ENCODE measurements at regions not wholly inside any gene's neighbourhood (a gene's known extent, or its start where the extent isn't known, plus 50 kb on each side); places are given as distances from the start of the nearest gene placed in this dataset.
"Not testable (repeated sequence)": the region's sequence is repeated elsewhere in the genome, so short reads cannot be mapped to it uniquely, and the experiment has no call there.

DNA sequence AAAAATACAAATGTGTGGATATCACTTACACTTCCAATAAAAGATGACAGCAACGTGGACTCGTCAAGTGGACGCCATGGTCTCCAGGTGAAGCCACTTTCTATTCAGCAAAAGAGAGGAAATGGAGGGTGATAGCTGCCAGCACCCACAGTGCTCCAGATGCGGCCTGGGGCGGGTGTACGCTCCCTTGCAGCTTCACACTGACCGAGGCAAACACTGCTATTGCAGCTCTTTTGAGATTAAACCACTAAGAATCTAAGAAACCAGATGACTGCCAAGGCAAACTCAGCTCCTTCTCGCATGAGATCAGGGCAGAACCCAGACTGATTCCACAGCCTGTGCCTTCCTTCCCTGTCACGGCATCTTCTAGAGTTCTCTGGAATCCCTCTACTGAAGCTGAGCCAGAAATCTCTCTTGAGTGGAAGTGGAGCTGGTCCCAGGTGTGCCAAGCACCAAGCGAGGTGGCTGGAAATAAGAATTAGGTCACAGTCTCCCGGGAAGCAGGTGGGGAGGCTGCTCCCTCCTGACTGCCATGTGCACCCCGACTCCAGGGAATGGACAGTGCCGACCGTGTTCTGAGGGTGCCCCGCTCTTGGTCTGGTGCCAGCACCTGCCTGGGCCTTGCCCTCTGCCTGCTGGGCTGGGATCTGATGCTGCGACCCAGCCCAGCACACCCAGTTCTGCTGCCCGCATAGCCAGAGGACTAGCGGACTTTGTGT is 90.1 kb upstream of the AFDN start:
- no peak for DNase-seq

- DNase-seq = no peak
These were observed 89.4 kb upstream of the AFDN start for GRCh38 chr6:167737205-167737830.

GRCh38 chr6:167738386-167738785 is 88.3 kb upstream of the AFDN start:
- no peak for DNase-seq

DNA sequence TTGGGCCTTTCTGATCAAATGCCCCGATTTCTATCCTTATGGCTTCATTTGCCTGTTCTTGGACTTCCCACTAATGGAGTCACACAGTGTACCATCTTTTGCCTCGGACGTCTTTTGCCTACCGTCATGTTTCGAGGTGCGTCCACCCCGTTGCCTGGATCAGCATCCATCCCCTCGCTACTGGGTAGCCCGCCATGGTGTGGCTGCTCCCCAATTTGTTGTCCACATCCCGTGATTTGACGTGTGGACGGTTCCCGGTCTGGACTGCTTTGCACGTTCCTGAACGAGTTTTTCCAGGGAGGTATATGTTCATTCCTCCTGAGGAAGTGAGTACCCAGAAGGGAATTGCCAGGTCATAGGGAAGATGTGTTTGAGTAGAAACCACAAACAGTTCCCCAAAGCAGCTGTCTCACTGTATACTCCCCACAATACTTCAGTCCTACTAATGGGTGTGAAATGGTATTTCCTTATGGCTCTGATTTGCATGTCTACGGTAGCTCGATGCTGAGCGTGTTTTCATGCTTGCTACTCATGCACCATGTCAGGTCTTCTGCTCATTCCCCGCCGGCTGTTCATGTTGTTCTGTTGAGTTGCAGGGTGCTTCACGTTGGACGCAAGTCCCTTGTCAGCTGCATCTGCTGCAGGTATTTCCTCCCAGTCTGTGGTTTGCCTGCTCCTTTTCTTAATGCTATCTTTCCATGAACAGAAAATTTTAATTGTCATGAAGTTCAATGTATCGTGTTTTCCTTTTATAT is 86.8 kb upstream of the AFDN start:
- DNase-seq = no peak

- DNase-seq = no peak
These were observed 83.9 kb upstream of the AFDN start for GRCh38 chr6:167742719-167743303.

- DNase-seq = no peak
These were observed 81.7 kb upstream of the AFDN start for GRCh38 chr6:167744681-167745669.

DNA sequence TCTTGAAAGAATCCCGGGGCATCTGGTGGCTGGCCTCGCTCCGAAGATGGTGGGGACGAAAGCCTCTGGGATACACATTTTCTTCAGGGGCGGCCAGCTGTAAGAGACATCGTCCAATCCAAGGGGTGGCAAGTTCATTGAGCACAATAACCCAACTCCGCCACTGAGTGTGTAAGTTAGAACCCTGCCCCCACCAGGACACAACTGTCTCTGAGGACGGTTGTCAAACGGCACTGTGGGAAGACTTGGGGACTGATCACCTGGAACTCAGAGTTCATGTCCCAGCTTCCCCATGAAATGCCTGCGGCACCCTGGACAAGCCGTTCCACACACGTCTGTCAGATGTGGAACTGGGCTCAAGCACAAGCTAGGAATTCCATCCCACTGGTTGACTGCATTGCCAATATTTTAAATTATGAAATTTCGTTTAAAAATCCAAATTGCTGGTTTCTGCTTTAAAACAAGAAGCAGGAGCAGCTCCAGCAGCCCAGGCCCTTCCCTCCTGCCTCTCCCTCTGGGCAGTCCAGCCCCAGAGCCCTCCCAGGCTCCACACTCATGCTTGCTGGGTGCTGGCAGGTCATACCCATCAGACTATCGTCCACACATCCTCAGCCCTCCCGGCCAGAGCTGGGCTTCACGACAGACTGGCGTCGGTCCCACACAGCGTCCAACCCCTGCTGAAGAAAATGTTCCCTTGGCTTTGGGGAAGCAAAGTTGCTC is 80.9 kb upstream of the AFDN start:
- DNase-seq = no peak

DNA sequence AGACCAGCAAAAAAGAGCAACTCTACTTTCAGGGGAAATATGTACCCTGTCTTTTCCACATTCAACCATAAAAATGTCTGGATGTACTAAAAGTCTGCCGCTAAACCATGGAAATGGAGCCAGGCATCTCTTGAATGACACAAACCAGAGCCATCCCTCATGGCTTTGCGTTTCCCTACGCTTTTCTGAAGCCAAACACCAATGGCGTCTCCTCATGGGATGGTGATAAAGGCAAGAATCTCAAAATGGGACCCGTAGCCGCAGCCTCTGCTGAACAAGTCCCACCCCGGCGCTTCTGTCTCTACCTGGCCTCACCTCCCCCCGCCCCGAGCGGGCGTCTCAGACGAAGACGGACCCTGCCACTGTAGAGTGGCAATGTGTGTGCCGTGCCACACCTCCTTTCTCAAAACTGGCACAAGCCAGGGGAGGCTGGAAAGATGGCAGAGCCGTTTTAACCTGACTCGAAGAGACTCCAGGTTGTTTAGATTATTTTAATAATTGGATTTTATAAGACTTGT is 80.3 kb upstream of the AFDN start:
- no peak for DNase-seq

GRCh38 chr6:167746975-167747374 is 79.7 kb upstream of the AFDN start:
- no peak for DNase-seq

DNA sequence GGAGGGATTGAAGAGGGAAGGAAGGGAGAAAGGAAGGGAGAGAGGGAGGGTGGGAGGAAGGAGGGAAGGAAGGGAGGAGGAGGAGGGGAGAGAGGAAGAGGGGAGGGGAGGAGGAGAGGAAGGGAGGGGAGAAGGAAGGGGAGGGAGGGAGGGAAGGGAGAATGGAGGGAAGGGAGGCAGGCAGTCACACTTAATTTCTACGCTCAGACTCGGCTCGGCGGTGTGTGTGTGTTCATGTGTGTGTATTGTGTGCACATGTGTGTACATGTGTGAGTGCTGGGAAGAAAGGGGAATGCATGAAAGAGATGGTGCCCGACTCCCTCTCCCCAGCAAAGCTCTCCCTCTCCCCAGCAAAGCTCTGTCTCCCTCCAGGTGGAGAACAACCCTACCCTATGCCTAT is 79.1 kb upstream of the AFDN start:
- no peak for DNase-seq

DNA sequence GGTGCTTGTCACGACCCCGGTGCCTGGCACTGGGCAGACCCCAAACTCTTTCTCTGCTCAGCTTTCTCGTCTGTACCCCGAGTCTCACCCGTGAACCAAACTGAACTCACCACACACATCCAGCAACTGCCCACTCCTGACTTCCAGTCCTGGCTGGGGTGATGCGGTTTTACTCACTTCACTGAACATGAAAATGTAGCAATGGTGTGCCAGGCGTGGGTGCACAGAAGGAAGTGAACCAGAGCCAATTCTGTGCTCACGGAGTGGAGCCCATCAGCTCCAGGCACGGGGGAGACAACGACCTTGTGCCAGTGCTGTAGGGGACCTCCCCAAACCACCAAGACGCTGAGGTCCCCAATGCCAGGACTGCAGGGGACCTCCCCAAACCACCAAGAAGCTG is 78.7 kb upstream of the AFDN start:
- DNase-seq = no peak

DNA sequence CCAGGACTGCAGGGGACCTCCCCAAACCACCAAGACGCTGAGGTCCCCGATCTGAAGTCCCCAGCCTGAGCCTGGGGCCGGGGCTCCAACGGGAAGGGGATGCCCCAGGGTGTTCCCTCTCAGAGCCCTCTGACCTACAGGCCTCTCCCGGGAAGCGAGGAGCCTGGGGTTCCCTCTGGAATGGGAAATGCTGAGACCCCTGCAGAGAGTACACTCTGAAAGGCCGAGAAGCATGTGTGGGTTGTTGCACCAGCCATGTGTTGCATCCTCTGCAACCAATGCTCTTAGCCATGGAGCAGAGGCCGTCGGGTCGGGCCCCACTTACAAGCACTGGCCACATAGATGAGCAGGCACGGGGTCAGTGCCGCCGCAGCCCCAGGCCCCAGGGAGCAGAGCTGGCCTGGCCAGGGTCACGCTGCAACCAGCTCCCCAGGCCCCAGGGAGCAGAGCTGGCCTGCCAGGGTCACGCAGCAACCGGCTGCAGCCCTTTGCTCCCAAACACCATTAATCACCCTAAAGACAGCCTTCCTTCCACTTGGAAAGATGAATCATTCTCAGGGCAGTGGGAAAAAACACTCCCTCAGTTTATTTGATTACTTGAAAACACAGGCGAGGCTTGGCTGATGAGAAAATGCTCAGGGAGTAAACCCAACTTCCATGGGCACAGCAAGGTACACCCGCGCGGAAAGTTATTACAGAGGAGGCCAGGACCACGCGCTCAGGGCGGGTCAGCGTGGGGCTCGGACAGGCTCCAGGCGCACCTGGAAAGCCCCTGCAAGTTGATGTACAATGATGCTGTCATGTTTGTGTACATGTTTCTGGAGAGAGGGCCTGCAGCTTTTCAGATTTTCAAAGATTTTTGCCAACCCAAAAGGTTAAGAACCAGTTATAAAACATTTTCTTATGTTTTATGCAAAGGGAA is 78.0 kb upstream of the AFDN start:
- DNase-seq = no peak

DNA sequence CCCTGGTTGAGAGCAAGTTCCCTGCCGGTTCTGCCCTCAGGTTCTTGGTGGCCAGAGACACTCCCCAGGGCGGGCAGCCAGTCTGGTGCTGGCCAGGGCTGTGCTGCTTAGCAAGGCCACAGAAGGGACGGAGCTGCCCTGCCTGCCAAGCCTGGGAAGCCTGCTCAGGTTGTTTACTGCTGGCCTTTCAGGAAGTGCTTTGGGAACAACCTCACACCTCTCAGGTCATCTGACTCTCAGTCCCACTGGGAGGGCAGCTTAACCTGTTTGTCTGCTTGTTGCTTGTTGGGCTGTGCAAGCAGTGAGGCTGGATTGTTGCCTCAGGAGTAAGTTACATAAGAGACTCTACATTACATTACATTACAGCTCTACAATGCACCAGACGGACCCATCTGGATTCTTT is 75.8 kb upstream of the AFDN start:
- no peak for DNase-seq

DNA sequence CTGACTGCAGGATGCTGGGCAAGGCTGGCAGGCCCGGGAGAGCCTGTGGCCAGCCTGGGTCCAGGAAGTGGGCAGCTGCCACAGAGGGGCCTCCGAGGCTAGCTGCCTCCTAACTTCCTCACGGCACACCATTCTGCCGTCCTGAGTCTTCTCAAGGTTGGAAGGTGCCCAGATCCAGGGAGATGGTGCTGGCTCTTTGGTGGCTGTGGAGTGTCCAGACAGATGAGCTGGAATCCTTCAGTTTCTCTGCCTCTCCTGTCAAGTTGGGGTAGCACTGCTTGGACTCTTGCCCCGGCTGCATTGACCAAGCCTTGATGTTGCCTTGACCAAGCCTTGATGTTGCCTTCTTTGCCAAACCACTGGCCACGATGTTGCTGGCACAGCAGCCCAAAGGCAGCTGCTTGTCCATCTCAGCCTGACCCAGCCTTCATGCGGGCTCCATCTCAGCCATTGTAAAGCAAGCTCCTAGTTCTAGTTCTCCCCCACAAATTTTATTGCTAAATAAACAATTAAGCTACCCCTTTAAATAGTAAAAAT is 75.1 kb upstream of the AFDN start:
- no peak for DNase-seq

DNA sequence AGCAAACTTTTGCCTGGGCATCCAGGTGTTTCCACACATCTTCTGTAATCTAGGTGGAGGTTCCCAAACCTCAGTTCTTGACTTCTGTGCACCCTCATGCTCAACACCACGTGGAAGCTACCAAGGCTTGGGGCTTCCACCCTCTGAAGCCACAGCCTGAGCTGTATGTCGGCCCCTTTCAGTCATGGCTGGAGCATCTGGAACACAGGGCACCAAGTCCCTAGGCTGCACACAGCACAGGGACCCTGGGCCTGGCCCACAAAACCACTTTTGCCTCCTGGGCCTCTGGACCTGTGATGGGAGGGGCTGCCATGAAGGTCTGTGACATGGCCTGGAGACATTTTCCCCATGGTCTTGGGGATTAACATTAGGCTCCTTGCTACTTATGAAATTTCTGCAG is 73.4 kb upstream of the AFDN start:
- DNase-seq = not testable (repeated sequence)

DNA sequence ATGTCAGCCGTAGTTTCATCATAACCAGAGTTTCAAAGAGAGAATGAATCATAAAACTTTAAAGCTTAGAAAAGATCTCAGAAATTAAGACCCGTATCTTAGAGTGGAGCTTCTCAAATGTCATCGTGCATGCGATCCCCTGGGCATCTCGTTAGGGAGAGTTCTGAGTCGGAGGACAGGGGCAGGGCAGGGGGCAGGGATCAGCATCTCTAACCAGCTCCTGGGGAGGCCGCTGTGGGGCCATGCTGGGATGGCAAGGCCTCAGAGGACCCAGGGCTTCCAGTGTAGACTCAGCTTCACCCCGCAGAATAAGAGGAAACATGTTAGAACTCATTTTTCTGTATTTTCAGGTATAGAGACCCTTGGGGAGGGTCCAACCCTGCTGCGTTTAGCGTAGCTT is 72.0 kb upstream of the AFDN start:
- no peak for DNase-seq

DNA sequence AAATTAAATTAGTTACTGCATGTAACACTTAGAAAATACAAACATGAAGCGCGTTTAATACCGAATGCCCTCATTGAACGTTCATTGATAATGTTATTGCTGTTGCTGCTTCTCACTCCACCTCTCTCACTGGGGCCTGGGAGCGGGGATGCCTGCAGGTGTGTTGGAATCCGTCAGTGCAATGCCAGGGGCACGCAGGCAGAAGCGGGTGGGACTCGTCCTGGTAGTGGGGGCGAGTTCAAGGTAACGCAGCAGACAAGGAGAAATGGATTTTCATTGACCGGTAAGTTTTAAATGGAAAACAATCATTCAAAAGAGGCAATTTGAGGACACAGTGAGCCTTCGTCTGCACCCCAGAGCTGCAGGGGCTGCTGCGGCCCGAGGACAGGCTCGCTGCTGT is 71.2 kb upstream of the AFDN start:
- DNase-seq = no peak

- DNase-seq = no peak
These were observed 70.1 kb upstream of the AFDN start for GRCh38 chr6:167756597-167756996.

DNA sequence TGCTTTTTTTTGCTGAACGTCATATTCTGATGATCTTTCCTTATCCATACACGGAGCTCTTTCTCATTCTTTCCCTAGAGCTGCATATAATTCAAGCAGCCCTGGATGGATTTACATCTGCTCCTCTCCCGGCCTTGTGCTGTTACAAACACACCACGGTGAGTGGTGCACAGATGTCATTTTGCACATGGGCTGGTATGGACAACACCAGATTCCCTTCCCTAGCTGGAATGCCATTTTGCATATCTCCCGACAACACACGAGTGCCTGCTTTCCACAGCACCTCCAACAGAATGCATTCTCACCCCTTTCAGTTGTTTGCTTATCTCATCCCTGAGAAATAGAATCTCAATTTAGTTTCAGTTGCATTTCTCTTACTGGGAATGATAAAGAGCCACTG is 69.5 kb upstream of the AFDN start:
- no peak for DNase-seq

- no peak for DNase-seq
These were observed 68.9 kb upstream of the AFDN start for GRCh38 chr6:167757821-167758220.

All from activated CD4-positive, alpha-beta T cell treated with anti-CD3 and anti-CD28 coated beads, Interleukin-2, amount 50 U/mL, for 16 hours (primary cell).